AG09319 (cell line): ENCODE measurements at regions not wholly inside any gene's neighbourhood (a gene's known extent, or its start where the extent isn't known, plus 50 kb on each side); places are given as distances from the start of the nearest gene placed in this dataset.

Experiments
- DNase-seq: peaks from one replicate; pipeline ENCODE4 v3.0.0-alpha.2; 2010; ENCODE audit warnings: low read depth; ENCODE audit errors: extremely low read depth
- TF ChIP-seq, protein P1 (sequence below): IDR thresholded peaks from 2 replicates; pipeline ENCODE4 v1.5.1; 2011; ENCODE audit warnings: low read depth, mild to moderate bottlenecking, inconsistent platforms, low read length, moderate library complexity

DNA sequence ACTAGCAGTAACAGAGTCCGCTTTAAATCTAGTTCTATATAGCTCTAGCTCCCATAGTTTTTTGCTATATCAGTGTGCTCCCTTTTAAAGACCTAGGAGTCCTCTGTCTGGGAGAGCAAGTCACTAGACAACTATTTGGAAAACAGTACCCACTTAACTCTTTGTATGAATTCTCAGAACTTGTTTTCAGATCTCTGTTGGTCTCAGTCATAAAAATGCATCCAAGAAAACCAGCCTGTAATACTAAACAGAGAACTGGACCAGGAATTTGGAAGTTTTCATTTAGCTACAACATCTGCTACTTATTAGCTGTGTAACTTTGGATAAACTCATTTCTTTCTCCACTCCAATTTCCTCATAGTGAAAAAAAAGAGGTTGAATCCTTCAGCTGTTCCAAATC is 56.9 kb upstream of the C3orf49 start:
- DNase-seq = peak; percentile 51
- TF ChIP-seq, protein P1, sequence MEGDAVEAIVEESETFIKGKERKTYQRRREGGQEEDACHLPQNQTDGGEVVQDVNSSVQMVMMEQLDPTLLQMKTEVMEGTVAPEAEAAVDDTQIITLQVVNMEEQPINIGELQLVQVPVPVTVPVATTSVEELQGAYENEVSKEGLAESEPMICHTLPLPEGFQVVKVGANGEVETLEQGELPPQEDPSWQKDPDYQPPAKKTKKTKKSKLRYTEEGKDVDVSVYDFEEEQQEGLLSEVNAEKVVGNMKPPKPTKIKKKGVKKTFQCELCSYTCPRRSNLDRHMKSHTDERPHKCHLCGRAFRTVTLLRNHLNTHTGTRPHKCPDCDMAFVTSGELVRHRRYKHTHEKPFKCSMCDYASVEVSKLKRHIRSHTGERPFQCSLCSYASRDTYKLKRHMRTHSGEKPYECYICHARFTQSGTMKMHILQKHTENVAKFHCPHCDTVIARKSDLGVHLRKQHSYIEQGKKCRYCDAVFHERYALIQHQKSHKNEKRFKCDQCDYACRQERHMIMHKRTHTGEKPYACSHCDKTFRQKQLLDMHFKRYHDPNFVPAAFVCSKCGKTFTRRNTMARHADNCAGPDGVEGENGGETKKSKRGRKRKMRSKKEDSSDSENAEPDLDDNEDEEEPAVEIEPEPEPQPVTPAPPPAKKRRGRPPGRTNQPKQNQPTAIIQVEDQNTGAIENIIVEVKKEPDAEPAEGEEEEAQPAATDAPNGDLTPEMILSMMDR = no peak

DNA sequence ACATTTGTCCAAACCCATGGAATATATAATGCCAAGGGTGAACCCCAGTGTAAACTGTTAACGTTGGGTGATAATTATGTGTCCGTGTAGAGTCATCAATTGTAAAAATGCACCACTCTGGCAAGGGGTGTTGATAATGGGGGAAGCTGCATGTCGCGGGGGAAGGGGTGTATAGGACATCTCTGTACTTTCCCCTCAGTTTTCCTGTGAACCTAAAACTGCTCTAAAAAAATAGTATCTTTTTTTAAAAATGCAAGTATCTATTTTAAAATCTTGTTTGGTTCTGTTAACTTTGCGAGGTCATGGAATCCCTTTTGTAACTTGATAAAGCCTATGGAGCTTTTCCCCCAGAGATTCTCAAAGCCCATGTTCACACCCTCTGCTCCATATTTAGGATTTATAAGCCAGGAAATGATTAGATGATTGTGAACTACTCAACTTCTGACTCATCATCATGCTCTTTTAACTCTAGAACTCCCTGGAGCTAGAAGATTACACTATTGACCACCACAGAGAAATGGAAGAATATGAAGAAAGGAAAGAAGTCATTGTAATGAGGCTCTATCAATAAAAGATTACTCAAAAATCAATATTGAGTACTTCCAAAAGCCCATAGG is 56.1 kb upstream of the C3orf49 start:
- DNase-seq = peak; percentile 24
- TF ChIP-seq, protein P1 = no peak

DNA sequence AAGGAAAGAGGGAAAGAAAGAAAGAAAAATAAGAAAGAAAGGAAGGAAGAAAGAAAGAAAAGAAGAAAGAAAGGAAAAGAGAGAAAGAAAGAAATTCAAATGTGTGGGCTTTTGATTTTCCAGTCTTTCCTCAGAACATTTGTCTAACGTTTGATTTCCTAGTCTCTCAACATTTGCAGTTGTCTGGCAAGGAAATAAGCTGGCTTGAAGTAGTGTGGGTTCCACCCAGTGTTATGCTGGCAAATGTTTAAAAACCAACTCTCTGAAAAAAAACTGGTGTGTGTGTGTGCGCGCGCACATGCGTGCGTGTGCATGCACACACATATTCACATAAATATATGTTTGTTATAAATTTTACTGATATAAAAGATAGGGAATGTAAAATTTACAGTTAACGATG is 54.6 kb upstream of the C3orf49 start:
- DNase-seq = no peak
- TF ChIP-seq, protein P1 = no peak

DNA sequence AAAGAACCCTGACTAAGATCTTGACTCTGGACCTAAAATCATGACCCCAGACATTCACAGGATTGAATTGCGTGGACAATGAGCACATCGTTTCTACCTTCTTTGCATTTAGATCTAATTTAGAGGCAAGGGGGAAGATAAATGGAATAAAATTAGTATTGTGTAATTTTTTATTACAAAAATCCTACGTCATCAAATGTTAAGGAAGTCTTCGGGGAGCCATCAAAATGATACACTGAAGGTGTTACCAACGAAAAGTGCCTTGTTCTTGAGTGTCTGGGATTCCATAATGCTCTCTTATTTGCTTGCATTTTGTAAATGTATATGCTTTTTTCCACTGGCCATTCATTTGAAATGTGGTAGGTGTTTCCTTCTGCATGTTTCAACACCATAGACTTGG is 52.8 kb upstream of the C3orf49 start:
- TF ChIP-seq, protein P1 = no peak
- no peak for DNase-seq

DNA sequence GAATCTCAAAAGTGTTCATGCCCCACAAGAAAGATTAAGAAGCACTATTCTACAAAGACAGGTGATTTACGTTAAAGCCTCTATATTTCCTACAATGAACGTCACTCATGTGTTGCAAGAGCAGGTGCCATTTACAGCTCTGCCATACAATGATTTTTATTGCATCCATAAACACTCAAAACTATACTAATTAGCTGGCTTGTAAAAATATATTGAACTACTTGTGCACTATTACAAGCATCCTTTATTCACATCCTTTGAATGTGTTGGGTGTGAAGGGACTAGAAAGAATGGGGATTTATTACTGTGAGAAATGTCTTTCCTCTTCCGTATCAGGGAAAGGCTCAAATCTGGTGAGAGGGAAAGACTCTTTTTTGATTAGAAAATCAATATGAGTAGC is 50.7 kb upstream of the C3orf49 start:
- no peak for DNase-seq
- TF ChIP-seq, protein P1 = no peak

DNA sequence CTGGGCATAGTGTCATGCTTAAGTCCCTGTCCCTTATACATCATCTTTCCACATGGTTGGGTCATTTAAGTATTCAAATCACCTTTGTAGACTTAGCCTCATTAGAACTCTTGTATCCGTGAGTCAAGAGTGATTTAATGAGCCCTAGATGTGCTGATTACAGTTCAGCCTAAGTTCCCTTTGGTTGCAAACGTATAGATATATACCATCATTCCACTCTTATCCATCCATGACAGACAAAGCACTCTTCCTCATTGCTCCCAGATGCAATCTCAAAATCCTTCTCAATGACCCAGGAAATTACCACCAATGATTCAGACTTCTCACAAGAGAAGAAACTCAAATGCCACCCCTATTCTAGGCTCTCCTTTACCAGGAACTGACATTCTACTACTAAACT is 50.2 kb upstream of the C3orf49 start:
- DNase-seq = no peak
- TF ChIP-seq, protein P1 = no peak
